ENCODE measurements at regions not wholly inside any gene's neighbourhood (a gene's known extent, or its start where the extent isn't known, plus 50 kb on each side); places are given as distances from the start of the nearest gene placed in this dataset.

- no peak for TF ChIP-seq CTCF (conservative IDR thresholded peaks at IDR 0.05)
- Mint-ChIP-seq H3K27me3 (no peaks in the 10 kb centered on the region), H3K36me3 (no peaks in the 10 kb centered on the region), H3K4me1 (ENCODE audit: unreplicated experiment) (no peaks in the 10 kb centered on the region), H3K27ac (no peak overlapping the region), H3K9me3 (no peaks in the 10 kb centered on the region), H3K4me3 (no peak overlapping the region)
- DNase-seq (ENCODE audit: extremely low spot score, unreplicated experiment), result no peak
These were observed 108.5 kb downstream of the MANEA start for GRCh38 chr6:95685822-95686221.

- Mint-ChIP-seq H3K4me1 (ENCODE audit: unreplicated experiment) (no peaks in the 10 kb centered on the region), H3K27me3 (no peaks in the 10 kb centered on the region), H3K36me3 (no peaks in the 10 kb centered on the region), H3K9me3 (no peaks in the 10 kb centered on the region), H3K4me3 (no peak overlapping the region), H3K27ac (no peak overlapping the region)
- no peak for DNase-seq (ENCODE audit: extremely low spot score, unreplicated experiment)
- no peak for TF ChIP-seq CTCF (conservative IDR thresholded peaks at IDR 0.05)
These were observed 108.9 kb downstream of the MANEA start for GRCh38 chr6:95686272-95686671.

GRCh38 chr6:95686895-95687294, 109.6 kb downstream of the MANEA start:
- DNase-seq (ENCODE audit: extremely low spot score, unreplicated experiment), result no peak
- no peaks in the 10 kb centered on the region for H3K4me1 Mint-ChIP-seq (ENCODE audit: unreplicated experiment)
- no peak overlapping the region for H3K27ac Mint-ChIP-seq
- TF ChIP-seq CTCF (conservative IDR thresholded peaks at IDR 0.05), result no peak
- H3K27me3 Mint-ChIP-seq, result no peaks in the 10 kb centered on the region
- no peak overlapping the region for H3K4me3 Mint-ChIP-seq
- no peaks in the 10 kb centered on the region for H3K36me3 Mint-ChIP-seq
- no peaks in the 10 kb centered on the region for H3K9me3 Mint-ChIP-seq

- no peak for TF ChIP-seq CTCF (conservative IDR thresholded peaks at IDR 0.05)
- Mint-ChIP-seq H3K9me3 (no peaks in the 10 kb centered on the region), H3K4me3 (no peak overlapping the region), H3K27ac (no peak overlapping the region), H3K4me1 (ENCODE audit: unreplicated experiment) (no peaks in the 10 kb centered on the region), H3K27me3 (no peaks in the 10 kb centered on the region), H3K36me3 (no peaks in the 10 kb centered on the region)
- no peak for DNase-seq (ENCODE audit: extremely low spot score, unreplicated experiment)
These were observed 110.5 kb downstream of the MANEA start for GRCh38 chr6:95687839-95688238.

- Mint-ChIP-seq H3K27me3 (no peaks in the 10 kb centered on the region), H3K36me3 (no peaks in the 10 kb centered on the region), H3K9me3 (no peaks in the 10 kb centered on the region), H3K4me1 (ENCODE audit: unreplicated experiment) (no peaks in the 10 kb centered on the region), H3K4me3 (no peak overlapping the region), H3K27ac (no peak overlapping the region)
- DNase-seq (ENCODE audit: extremely low spot score, unreplicated experiment), result no peak
- no peak for TF ChIP-seq CTCF (conservative IDR thresholded peaks at IDR 0.05)
These were observed 113.0 kb downstream of the MANEA start for GRCh38 chr6:95690328-95690727.

GRCh38 chr6:95693108-95693507, 115.8 kb downstream of the MANEA start:
- Mint-ChIP-seq H3K4me1 (ENCODE audit: unreplicated experiment) (no peaks in the 10 kb centered on the region), H3K9me3 (no peaks in the 10 kb centered on the region), H3K27me3 (no peaks in the 10 kb centered on the region), H3K4me3 (no peak overlapping the region), H3K36me3 (no peaks in the 10 kb centered on the region), H3K27ac (no peak overlapping the region)
- DNase-seq (ENCODE audit: extremely low spot score, unreplicated experiment), result no peak
- no peak for TF ChIP-seq CTCF (conservative IDR thresholded peaks at IDR 0.05)
